ENCODE measurements at regions not wholly inside any gene's neighbourhood (a gene's known extent, or its start where the extent isn't known, plus 50 kb on each side); places are given as distances from the start of the nearest gene placed in this dataset.
"Not testable (repeated sequence)": the region's sequence is repeated elsewhere in the genome, so short reads cannot be mapped to it uniquely, and the experiment has no call there.

GRCh38 chr12:131263626-131264025, 309.9 kb downstream of the ADGRD1 start:
- Histone ChIP-seq H3K27ac (ENCODE audit: low read length) (no peak overlapping the region), H3K36me3 (ENCODE audit: control insufficient read depth, low read depth, low read length) (no peaks in the 10 kb centered on the region), H3K9ac (ENCODE audit: low read length) (no peak overlapping the region), H3K4me1 (ENCODE audit: control insufficient read depth, low read depth, low read length) (peaks cover 3% of the 10 kb centered on the region), H3K4me3 (ENCODE audit: low read length) (no peak overlapping the region), H3K9me3 (ENCODE audit: control insufficient read depth, low read depth, low read length) (no peaks in the 10 kb centered on the region), H3K27me3 (ENCODE audit: control insufficient read depth, insufficient read depth, low read length) (no peaks in the 10 kb centered on the region)

DNA sequence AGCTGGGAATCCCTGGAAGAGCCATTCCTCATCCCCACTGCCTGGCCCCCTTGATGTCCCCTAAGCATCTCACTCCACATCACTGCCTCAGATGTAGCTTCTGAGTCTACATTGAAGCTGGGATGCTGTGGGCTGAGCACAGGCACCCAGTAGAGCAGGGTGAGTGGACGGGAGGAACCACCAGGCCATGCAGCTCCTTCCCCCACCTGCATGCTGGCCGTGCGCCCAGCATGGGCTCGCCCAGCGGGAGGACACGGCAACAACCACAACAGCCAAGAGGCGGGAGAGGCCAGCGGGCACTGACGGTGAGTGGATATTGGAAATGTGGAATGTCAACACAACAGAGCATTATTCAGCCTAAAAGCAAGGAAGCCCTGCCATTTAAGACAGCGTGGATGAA, 310.9 kb downstream of the ADGRD1 start:
- no peak overlapping the region for H3K4me3 ChIP-seq (ENCODE audit: low read length)
- H3K4me1 ChIP-seq (ENCODE audit: control insufficient read depth, low read depth, low read length) = peaks cover 3% of the 10 kb centered on the region
- no peaks in the 10 kb centered on the region for H3K9me3 ChIP-seq (ENCODE audit: control insufficient read depth, low read depth, low read length)
- no peak overlapping the region for H3K27ac ChIP-seq (ENCODE audit: low read length)
- no peaks in the 10 kb centered on the region for H3K27me3 ChIP-seq (ENCODE audit: control insufficient read depth, insufficient read depth, low read length)
- no peaks in the 10 kb centered on the region for H3K36me3 ChIP-seq (ENCODE audit: control insufficient read depth, low read depth, low read length)
- H3K9ac ChIP-seq (ENCODE audit: low read length) = no peak overlapping the region

- H3K4me1 ChIP-seq (ENCODE audit: control insufficient read depth, low read depth, low read length) = peaks cover 3% of the 10 kb centered on the region
- no peak overlapping the region for H3K27ac ChIP-seq (ENCODE audit: low read length)
Measured at GRCh38 chr12:131266591-131267467, 313.1 kb downstream of the ADGRD1 start.

GRCh38 chr12:131267576-131267975, 313.9 kb downstream of the ADGRD1 start:
- Histone ChIP-seq H3K9me3 (ENCODE audit: control insufficient read depth, low read depth, low read length) (no peaks in the 10 kb centered on the region), H3K4me3 (ENCODE audit: low read length) (no peak overlapping the region), H3K27me3 (ENCODE audit: control insufficient read depth, insufficient read depth, low read length) (no peaks in the 10 kb centered on the region), H3K27ac (ENCODE audit: low read length) (no peak overlapping the region), H3K9ac (ENCODE audit: low read length) (no peak overlapping the region), H3K4me1 (ENCODE audit: control insufficient read depth, low read depth, low read length) (peaks cover 3% of the 10 kb centered on the region), H3K36me3 (ENCODE audit: control insufficient read depth, low read depth, low read length) (no peaks in the 10 kb centered on the region)

More at GRCh38 chr12:131266591-131267467, 313.1 kb downstream of the ADGRD1 start:
- Histone ChIP-seq H3K9ac (ENCODE audit: low read length) (no peak overlapping the region), H3K9me3 (ENCODE audit: control insufficient read depth, low read depth, low read length) (no peaks in the 10 kb centered on the region), H3K4me3 (ENCODE audit: low read length) (no peak overlapping the region), H3K27me3 (ENCODE audit: control insufficient read depth, insufficient read depth, low read length) (no peaks in the 10 kb centered on the region), H3K36me3 (ENCODE audit: control insufficient read depth, low read depth, low read length) (no peaks in the 10 kb centered on the region)

- not testable (repeated sequence) for H3K4me1 ChIP-seq (ENCODE audit: control insufficient read depth, low read depth, low read length)
Measured at GRCh38 chr12:131268123-131268522, 314.4 kb downstream of the ADGRD1 start.

GRCh38 chr12:131268571-131268970, 314.9 kb downstream of the ADGRD1 start:
- H3K27me3 ChIP-seq (ENCODE audit: control insufficient read depth, insufficient read depth, low read length); H3K4me3 ChIP-seq (ENCODE audit: low read length); H3K4me1 ChIP-seq (ENCODE audit: control insufficient read depth, low read depth, low read length); H3K9ac ChIP-seq (ENCODE audit: low read length); H3K9me3 ChIP-seq (ENCODE audit: control insufficient read depth, low read depth, low read length); H3K36me3 ChIP-seq (ENCODE audit: control insufficient read depth, low read depth, low read length); H3K27ac ChIP-seq (ENCODE audit: low read length): not testable (repeated sequence)

More at GRCh38 chr12:131268123-131268522, 314.4 kb downstream of the ADGRD1 start:
- H3K36me3 ChIP-seq (ENCODE audit: control insufficient read depth, low read depth, low read length); H3K9me3 ChIP-seq (ENCODE audit: control insufficient read depth, low read depth, low read length); H3K4me3 ChIP-seq (ENCODE audit: low read length); H3K27ac ChIP-seq (ENCODE audit: low read length); H3K9ac ChIP-seq (ENCODE audit: low read length); H3K27me3 ChIP-seq (ENCODE audit: control insufficient read depth, insufficient read depth, low read length): not testable (repeated sequence)

DNA sequence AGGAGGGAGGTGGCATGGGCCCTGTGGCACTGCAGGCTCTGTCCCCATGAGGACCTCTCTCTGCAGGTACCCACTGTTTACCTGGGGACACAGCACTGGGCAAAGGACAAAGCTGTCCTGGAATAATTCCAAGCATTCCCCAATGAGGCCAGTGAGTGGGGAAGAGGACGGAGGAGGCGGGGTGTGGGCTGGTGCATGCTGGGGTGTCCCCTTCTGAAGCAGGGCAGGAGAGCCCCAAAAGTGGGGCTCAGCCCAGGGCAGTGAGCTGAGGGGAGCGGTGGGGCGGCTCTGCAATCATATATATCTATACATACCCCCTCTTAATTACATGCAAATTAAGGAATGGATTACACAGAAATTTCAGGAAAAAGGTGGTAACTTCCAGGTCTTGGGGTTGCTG, 315.8 kb downstream of the ADGRD1 start:
- peaks cover 3% of the 10 kb centered on the region for H3K4me1 ChIP-seq (ENCODE audit: control insufficient read depth, low read depth, low read length)
- H3K36me3 ChIP-seq (ENCODE audit: control insufficient read depth, low read depth, low read length) = no peaks in the 10 kb centered on the region
- no peaks in the 10 kb centered on the region for H3K9me3 ChIP-seq (ENCODE audit: control insufficient read depth, low read depth, low read length)
- H3K4me3 ChIP-seq (ENCODE audit: low read length) = no peak overlapping the region
- no peak overlapping the region for H3K9ac ChIP-seq (ENCODE audit: low read length)
- H3K27me3 ChIP-seq (ENCODE audit: control insufficient read depth, insufficient read depth, low read length) = no peaks in the 10 kb centered on the region
- H3K27ac ChIP-seq (ENCODE audit: low read length) = no peak overlapping the region

DNA sequence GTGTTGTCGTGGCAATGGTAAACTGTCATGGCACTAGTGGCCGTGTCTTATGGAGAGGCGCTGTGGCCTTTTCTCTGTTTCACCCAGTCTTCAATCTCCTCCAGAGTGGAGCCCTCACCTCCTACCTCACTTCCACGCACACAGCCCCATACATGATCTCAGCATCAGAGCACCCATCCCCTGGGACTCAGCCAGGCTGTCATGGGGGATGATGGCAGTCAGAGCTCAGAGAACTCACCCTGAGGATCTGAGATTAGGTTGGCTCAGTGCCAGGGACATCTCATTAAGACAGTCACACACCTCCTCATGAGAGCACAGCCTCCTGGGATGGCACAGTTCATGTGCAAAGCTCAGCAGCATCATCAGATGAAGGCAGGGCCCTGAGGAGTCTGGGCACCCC, 316.3 kb downstream of the ADGRD1 start:
- not testable (repeated sequence) for H3K27me3 ChIP-seq (ENCODE audit: control insufficient read depth, insufficient read depth, low read length); H3K4me1 ChIP-seq (ENCODE audit: control insufficient read depth, low read depth, low read length); H3K27ac ChIP-seq (ENCODE audit: low read length); H3K36me3 ChIP-seq (ENCODE audit: control insufficient read depth, low read depth, low read length); H3K9ac ChIP-seq (ENCODE audit: low read length); H3K9me3 ChIP-seq (ENCODE audit: control insufficient read depth, low read depth, low read length); H3K4me3 ChIP-seq (ENCODE audit: low read length)

GRCh38 chr12:131271724-131272123, 318.0 kb downstream of the ADGRD1 start:
- H3K27me3 ChIP-seq (ENCODE audit: control insufficient read depth, insufficient read depth, low read length) = no peaks in the 10 kb centered on the region

GRCh38 chr12:131272283-131272814, 318.6 kb downstream of the ADGRD1 start:
- not testable (repeated sequence) for H3K4me1 ChIP-seq (ENCODE audit: control insufficient read depth, low read depth, low read length); H3K27ac ChIP-seq (ENCODE audit: low read length); H3K4me3 ChIP-seq (ENCODE audit: low read length); H3K9me3 ChIP-seq (ENCODE audit: control insufficient read depth, low read depth, low read length); H3K9ac ChIP-seq (ENCODE audit: low read length); H3K36me3 ChIP-seq (ENCODE audit: control insufficient read depth, low read depth, low read length); H3K27me3 ChIP-seq (ENCODE audit: control insufficient read depth, insufficient read depth, low read length)

More at GRCh38 chr12:131271724-131272123, 318.0 kb downstream of the ADGRD1 start:
- Histone ChIP-seq H3K9me3 (ENCODE audit: control insufficient read depth, low read depth, low read length) (no peaks in the 10 kb centered on the region), H3K4me3 (ENCODE audit: low read length) (no peak overlapping the region), H3K4me1 (ENCODE audit: control insufficient read depth, low read depth, low read length) (peaks cover 3% of the 10 kb centered on the region), H3K36me3 (ENCODE audit: control insufficient read depth, low read depth, low read length) (no peaks in the 10 kb centered on the region), H3K27ac (ENCODE audit: low read length) (no peak overlapping the region), H3K9ac (ENCODE audit: low read length) (no peak overlapping the region)

GRCh38 chr12:131273291-131273845, 319.7 kb downstream of the ADGRD1 start:
- no peaks in the 10 kb centered on the region for H3K9me3 ChIP-seq (ENCODE audit: control insufficient read depth, low read depth, low read length)
- no peak overlapping the region for H3K9ac ChIP-seq (ENCODE audit: low read length)
- H3K27me3 ChIP-seq (ENCODE audit: control insufficient read depth, insufficient read depth, low read length) = no peaks in the 10 kb centered on the region
- H3K4me1 ChIP-seq (ENCODE audit: control insufficient read depth, low read depth, low read length) = no peaks in the 10 kb centered on the region
- no peak overlapping the region for H3K27ac ChIP-seq (ENCODE audit: low read length)
- no peak overlapping the region for H3K4me3 ChIP-seq (ENCODE audit: low read length)
- no peaks in the 10 kb centered on the region for H3K36me3 ChIP-seq (ENCODE audit: control insufficient read depth, low read depth, low read length)

- Histone ChIP-seq H3K27ac (ENCODE audit: low read length) (no peak overlapping the region), H3K4me3 (ENCODE audit: low read length) (no peak overlapping the region), H3K4me1 (ENCODE audit: control insufficient read depth, low read depth, low read length) (no peaks in the 10 kb centered on the region), H3K36me3 (ENCODE audit: control insufficient read depth, low read depth, low read length) (no peaks in the 10 kb centered on the region), H3K9ac (ENCODE audit: low read length) (no peak overlapping the region), H3K9me3 (ENCODE audit: control insufficient read depth, low read depth, low read length) (no peaks in the 10 kb centered on the region), H3K27me3 (ENCODE audit: control insufficient read depth, insufficient read depth, low read length) (no peaks in the 10 kb centered on the region)
Measured at GRCh38 chr12:131274061-131274460, 320.4 kb downstream of the ADGRD1 start.
